Upper lobe of right lung (tissue), 1 donor: ENCODE measurements at regions not wholly inside any gene's neighbourhood (a gene's known extent, or its start where the extent isn't known, plus 50 kb on each side); places are given as distances from the start of the nearest gene placed in this dataset.

Experiments used
- ATAC-seq: fragments of 200-7000 bp; cut with Tn5 transposase; one replicate; pipeline ENCODE4 v1.9.1; 2020; ENCODE audit warnings: mild to moderate bottlenecking, moderate library complexity
- DNase-seq: peaks from one replicate; pipeline ENCODE4 v3.0.0-alpha.2; 2020
- H3K27ac ChIP-seq: fragments of 200-600 bp; one replicate; pipeline ENCODE4 v1.8.0; 2022
- H3K27me3 ChIP-seq: fragments of 200-600 bp; one replicate; pipeline ENCODE4 v1.8.0; 2022; ENCODE audit warnings: mild to moderate bottlenecking
- H3K36me3 ChIP-seq: fragments of 200-600 bp; one replicate; pipeline ENCODE4 v1.8.0; 2022
- H3K4me1 ChIP-seq: fragments of 200-600 bp; one replicate; pipeline ENCODE4 v1.8.0; 2022
- H3K4me3 ChIP-seq: fragments of 200-600 bp; one replicate; pipeline ENCODE4 v1.8.0; 2022; ENCODE audit warnings: mild to moderate bottlenecking
- H3K9me3 ChIP-seq: fragments of 200-600 bp; one replicate; pipeline ENCODE4 v1.8.0; 2022
- CTCF ChIP-seq: fragments of 200-600 bp; IDR thresholded peaks from one replicate; pipeline ENCODE4 v1.8.0; 2022; ENCODE audit warnings: antibody characterized with exemption
- intact Hi-C: fragments of 100-400 bp; cut with DNase I; formaldehyde crosslinking; loops from one replicate; pipeline ENCODE4 v1.11.0; 2022
- donor health status: DM: no; HTN: yes; CAD: no; lungs with severe emphysema.

GRCh38 chr16:5972747-5973146, 875.2 kb upstream of the EEF2KMT start:
- ATAC-seq = no peak
- no peak overlapping the region for H3K27ac ChIP-seq
- intact Hi-C loops = no loop called here
- DNase-seq = no peak
- no peak overlapping the region for H3K4me3 ChIP-seq
- no peaks in the 10 kb centered on the region for H3K9me3 ChIP-seq
- H3K27me3 ChIP-seq = no peaks in the 10 kb centered on the region
- H3K36me3 ChIP-seq = no peaks in the 10 kb centered on the region
- no peak for TF ChIP-seq CTCF
- H3K4me1 ChIP-seq = no peaks in the 10 kb centered on the region

- ATAC-seq (no peak), DNase-seq (no peak)
- H3K4me1 ChIP-seq = no peaks in the 10 kb centered on the region
- no peak for TF ChIP-seq CTCF
- no peak overlapping the region for H3K27ac ChIP-seq
- no peaks in the 10 kb centered on the region for H3K36me3 ChIP-seq
- H3K27me3 ChIP-seq = no peaks in the 10 kb centered on the region
- H3K4me3 ChIP-seq = no peak overlapping the region
- intact Hi-C loops = no loop called here
- no peaks in the 10 kb centered on the region for H3K9me3 ChIP-seq
These were observed 874.3 kb upstream of the EEF2KMT start for GRCh38 chr16:5971924-5972323.

- DNase-seq (no peak), ATAC-seq (no peak)
- intact Hi-C loops = no loop called here
- Histone ChIP-seq H3K9me3 (no peaks in the 10 kb centered on the region), H3K36me3 (no peaks in the 10 kb centered on the region), H3K4me3 (no peak overlapping the region), H3K27ac (no peak overlapping the region), H3K4me1 (no peaks in the 10 kb centered on the region), H3K27me3 (no peaks in the 10 kb centered on the region)
- no peak for TF ChIP-seq CTCF
These were observed 873.5 kb upstream of the EEF2KMT start for GRCh38 chr16:5971106-5971505.

GRCh38 chr16:5966004-5966403, 868.4 kb upstream of the EEF2KMT start:
- H3K4me1 ChIP-seq = no peaks in the 10 kb centered on the region
- no peak for TF ChIP-seq CTCF
- no peaks in the 10 kb centered on the region for H3K9me3 ChIP-seq
- no peak overlapping the region for H3K4me3 ChIP-seq
- H3K27me3 ChIP-seq = no peaks in the 10 kb centered on the region
- DNase-seq (no peak), ATAC-seq (no peak)
- intact Hi-C loops = no loop called here
- no peaks in the 10 kb centered on the region for H3K36me3 ChIP-seq
- no peak overlapping the region for H3K27ac ChIP-seq

- Histone ChIP-seq H3K36me3 (no peaks in the 10 kb centered on the region), H3K27ac (no peak overlapping the region), H3K4me3 (no peak overlapping the region), H3K4me1 (no peaks in the 10 kb centered on the region), H3K27me3 (no peaks in the 10 kb centered on the region), H3K9me3 (no peaks in the 10 kb centered on the region)
- ATAC-seq (no peak), DNase-seq (no peak)
- no peak for TF ChIP-seq CTCF
- intact Hi-C loops = no loop called here
These were observed 867.7 kb upstream of the EEF2KMT start for GRCh38 chr16:5965321-5965720.

- no peak for TF ChIP-seq CTCF
- intact Hi-C loops = no loop called here
These were observed 853.9 kb upstream of the EEF2KMT start for GRCh38 chr16:5951486-5951885.

More at GRCh38 chr16:5951486-5951885, 853.9 kb upstream of the EEF2KMT start:
- H3K4me1 ChIP-seq = no peaks in the 10 kb centered on the region
- H3K27me3 ChIP-seq = no peaks in the 10 kb centered on the region
- DNase-seq (no peak), ATAC-seq (no peak)
- no peak overlapping the region for H3K27ac ChIP-seq
- no peaks in the 10 kb centered on the region for H3K36me3 ChIP-seq
- H3K4me3 ChIP-seq = no peak overlapping the region
- H3K9me3 ChIP-seq = no peaks in the 10 kb centered on the region
